GM12801 (cell line): ENCODE measurements at regions not wholly inside any gene's neighbourhood (a gene's known extent, or its start where the extent isn't known, plus 50 kb on each side); places are given as distances from the start of the nearest gene placed in this dataset.

Source experiments
- CTCF ChIP-seq: IDR thresholded peaks from one replicate; pipeline ENCODE4 v1.5.1; 2011; ENCODE audit warnings: control low read depth; ENCODE audit not compliant: insufficient read length; ENCODE audit errors: extremely low read depth

DNA sequence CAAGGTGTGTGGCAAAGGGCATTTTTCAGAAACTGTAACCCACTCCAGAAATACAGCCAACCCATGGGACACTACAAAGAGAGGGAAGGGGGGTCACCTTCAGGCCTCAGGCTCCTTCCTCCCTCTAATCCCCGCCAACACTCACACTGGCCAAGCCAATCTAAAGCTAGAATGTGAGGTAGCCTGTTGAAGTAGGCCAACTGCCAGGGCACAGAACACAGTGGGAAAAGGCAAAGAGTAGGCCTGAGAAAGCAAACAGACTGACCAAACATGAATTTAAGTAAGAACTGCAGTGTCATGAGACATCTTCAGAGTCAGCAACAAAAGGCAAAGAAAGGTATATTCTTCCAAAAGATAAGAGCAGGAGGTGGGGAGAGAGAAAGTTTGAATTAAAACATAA is 289.0 kb downstream of the HNRNPD start:
- no peak for TF ChIP-seq CTCF

DNA sequence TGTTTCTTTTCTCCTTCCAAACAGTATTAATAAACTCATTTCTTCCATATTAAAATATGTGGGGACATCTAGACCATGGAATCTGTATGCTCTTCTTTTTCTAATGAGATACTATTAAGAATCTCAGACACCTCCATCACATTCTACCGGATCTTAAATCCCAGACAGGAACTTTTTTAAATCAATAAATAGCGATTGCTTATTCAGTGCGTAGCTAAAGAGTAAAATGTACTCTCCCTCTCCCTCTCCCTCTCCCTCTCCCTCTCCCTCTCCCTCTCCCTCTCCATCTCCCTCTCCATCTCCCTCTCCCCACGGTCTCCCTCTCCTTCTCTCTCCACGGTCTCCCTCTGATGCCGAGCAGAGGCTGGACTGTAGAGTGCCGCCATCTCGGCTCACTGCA is 297.0 kb downstream of the HNRNPD start:
- no peak for TF ChIP-seq CTCF

DNA sequence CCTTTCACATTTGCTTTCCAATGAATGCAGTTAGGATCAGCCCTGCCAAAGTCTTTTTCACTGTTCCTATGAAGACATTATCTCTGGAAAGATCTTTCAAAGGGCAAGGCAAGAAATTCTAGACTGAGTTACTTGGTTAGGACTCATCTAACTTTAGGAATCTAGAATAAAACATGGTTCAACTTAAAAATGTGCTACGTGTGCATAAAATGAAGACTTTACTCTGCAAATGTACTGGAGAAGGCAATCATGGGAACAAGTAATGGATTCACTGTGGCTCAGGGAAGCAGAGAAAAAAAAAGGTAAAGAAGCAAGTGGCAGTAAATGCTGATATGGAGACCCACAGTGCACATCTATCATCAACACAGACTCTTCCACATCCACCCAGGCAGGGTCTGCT is 297.4 kb downstream of the HNRNPD start:
- no peak for TF ChIP-seq CTCF

DNA sequence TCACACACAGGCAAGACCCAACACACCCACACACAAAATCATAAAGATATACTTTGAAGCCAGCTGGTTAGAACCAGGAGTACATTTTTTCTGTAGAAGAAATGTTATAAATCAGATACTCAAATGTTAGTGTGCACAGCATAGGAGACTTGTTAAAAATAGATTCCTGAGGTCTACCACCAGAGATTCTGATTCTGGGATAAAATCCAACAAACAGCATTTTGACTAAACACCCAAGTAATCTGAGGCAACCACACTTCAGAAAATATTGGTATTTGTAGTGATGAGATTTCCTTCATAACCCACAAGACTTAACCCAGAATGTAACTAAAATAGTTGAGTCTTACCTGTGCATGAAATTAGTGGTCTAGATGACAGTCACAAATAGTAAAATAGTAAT is 301.8 kb downstream of the HNRNPD start:
- no peak for TF ChIP-seq CTCF

DNA sequence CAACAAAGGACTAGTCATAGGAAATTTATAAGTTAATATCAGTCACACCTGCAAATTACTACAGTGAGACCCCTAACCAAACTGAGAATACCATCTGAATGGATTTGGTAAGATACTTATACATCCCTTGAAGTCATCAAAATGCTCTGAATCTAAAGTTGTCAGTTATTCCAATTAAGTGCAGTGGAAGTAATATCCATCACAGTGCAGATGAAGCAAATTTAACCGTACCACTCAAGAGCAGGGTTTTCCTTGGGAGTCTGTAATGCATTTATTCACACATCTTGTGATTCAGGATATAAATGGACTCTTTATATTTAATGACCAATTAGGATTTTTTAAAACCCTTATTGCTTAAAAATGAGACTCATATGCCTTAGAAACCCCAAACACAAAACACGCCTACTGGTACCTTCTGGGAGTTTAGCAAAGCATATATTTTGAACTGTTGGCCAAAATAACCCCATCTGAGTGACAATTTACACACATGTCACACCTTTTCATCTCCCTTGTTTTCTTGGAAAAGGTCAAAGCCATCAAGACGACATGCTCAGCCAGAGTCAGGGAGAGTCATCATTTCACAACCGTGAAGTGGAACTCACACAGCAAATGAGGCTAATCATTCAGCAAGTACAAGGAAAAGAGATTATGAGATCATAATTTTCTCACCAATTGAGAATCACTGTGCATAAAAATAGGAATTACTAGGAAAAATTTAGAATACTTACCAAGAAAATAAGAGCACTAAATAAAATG is 303.7 kb downstream of the HNRNPD start:
- TF ChIP-seq CTCF: no peak

DNA sequence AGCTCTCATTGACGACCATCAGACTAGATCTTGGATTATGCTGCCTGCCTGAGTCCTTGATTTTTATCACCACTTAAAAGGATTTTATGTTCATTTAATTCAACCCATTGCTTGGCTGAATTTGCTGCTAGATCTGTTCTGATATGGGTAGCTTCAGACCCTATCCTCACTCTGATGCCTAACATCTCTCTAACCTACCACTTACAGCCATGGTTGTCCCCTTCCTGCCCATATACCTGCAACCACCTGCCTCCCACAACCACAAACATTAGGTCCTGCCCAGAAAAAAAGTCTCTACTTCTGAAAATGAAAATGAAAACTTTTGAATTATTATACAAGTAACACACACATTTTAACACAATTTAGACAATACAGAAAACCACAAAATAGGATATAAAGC is 310.8 kb downstream of the HNRNPD start:
- no peak for TF ChIP-seq CTCF

GRCh38 chr4:82057990-82058544 is 315.7 kb downstream of the HNRNPD start:
- TF ChIP-seq CTCF: no peak

GRCh38 chr4:82055156-82055555 is 318.6 kb downstream of the HNRNPD start:
- TF ChIP-seq CTCF: no peak
